Panc1 (cell line): ENCODE measurements at regions not wholly inside any gene's neighbourhood (a gene's known extent, or its start where the extent isn't known, plus 50 kb on each side); places are given as distances from the start of the nearest gene placed in this dataset.

Experiments used
- POLR2AphosphoS5 ChIP-seq: IDR thresholded peaks from 2 replicates; pipeline ENCODE4 v1.6.1; 2012; ENCODE audit warnings: mild to moderate bottlenecking, low read depth, low read length, moderate library complexity
- SIN3A ChIP-seq: IDR thresholded peaks from 2 replicates; pipeline ENCODE4 v1.6.1; 2012; ENCODE audit warnings: low read depth, mild to moderate bottlenecking, low read length, moderate library complexity, borderline replicate concordance; ENCODE audit not compliant: insufficient read depth
- TCF7L2 ChIP-seq: IDR thresholded peaks from 2 replicates; pipeline ENCODE4 v1.6.1; 2011; ENCODE audit warnings: mild to moderate bottlenecking, low read depth, low read length, inconsistent platforms
- TF ChIP-seq, protein P1 (sequence below): fragments of 450-650 bp; IDR thresholded peaks from 2 replicates; pipeline ENCODE4 v1.5.1; 2017; ENCODE audit warnings: mild to moderate bottlenecking
- TF ChIP-seq, protein P2 (sequence below), 2 experiments: IDR thresholded peaks; 2 replicates each; pipeline ENCODE4 v1.6.1; 2011 to 2012; ENCODE audit warnings: low read depth in 2 of 2, control low read depth in 1 of 2, low read length in 1 of 2, mild to moderate bottlenecking in 1 of 2, moderate library complexity in 1 of 2; ENCODE audit not compliant: insufficient read depth in 1 of 2

GRCh38 chr1:29389533-29390041 lies 153.3 kb downstream of the PTPRU start:
- TF ChIP-seq, protein P1, sequence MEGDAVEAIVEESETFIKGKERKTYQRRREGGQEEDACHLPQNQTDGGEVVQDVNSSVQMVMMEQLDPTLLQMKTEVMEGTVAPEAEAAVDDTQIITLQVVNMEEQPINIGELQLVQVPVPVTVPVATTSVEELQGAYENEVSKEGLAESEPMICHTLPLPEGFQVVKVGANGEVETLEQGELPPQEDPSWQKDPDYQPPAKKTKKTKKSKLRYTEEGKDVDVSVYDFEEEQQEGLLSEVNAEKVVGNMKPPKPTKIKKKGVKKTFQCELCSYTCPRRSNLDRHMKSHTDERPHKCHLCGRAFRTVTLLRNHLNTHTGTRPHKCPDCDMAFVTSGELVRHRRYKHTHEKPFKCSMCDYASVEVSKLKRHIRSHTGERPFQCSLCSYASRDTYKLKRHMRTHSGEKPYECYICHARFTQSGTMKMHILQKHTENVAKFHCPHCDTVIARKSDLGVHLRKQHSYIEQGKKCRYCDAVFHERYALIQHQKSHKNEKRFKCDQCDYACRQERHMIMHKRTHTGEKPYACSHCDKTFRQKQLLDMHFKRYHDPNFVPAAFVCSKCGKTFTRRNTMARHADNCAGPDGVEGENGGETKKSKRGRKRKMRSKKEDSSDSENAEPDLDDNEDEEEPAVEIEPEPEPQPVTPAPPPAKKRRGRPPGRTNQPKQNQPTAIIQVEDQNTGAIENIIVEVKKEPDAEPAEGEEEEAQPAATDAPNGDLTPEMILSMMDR, result no peak
- TF ChIP-seq POLR2AphosphoS5 (no peak), TCF7L2 (no peak), SIN3A (no peak)
- TF ChIP-seq, protein P2, sequence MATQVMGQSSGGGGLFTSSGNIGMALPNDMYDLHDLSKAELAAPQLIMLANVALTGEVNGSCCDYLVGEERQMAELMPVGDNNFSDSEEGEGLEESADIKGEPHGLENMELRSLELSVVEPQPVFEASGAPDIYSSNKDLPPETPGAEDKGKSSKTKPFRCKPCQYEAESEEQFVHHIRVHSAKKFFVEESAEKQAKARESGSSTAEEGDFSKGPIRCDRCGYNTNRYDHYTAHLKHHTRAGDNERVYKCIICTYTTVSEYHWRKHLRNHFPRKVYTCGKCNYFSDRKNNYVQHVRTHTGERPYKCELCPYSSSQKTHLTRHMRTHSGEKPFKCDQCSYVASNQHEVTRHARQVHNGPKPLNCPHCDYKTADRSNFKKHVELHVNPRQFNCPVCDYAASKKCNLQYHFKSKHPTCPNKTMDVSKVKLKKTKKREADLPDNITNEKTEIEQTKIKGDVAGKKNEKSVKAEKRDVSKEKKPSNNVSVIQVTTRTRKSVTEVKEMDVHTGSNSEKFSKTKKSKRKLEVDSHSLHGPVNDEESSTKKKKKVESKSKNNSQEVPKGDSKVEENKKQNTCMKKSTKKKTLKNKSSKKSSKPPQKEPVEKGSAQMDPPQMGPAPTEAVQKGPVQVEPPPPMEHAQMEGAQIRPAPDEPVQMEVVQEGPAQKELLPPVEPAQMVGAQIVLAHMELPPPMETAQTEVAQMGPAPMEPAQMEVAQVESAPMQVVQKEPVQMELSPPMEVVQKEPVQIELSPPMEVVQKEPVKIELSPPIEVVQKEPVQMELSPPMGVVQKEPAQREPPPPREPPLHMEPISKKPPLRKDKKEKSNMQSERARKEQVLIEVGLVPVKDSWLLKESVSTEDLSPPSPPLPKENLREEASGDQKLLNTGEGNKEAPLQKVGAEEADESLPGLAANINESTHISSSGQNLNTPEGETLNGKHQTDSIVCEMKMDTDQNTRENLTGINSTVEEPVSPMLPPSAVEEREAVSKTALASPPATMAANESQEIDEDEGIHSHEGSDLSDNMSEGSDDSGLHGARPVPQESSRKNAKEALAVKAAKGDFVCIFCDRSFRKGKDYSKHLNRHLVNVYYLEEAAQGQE (IDR thresholded peaks at IDR 0.05; ENCODE audit: insufficient read depth in 1 of 2, low read depth in 2 of 2, low read length in 1 of 2), result no peak
